Erythroblast (primary cell): ENCODE measurements at regions not wholly inside any gene's neighbourhood (a gene's known extent, or its start where the extent isn't known, plus 50 kb on each side); places are given as distances from the start of the nearest gene placed in this dataset.

Experiments used
- GATA1 ChIP-seq: IDR thresholded peaks from 2 replicates; pipeline ENCODE4 v1.6.1; 2011; ENCODE audit warnings: low read depth, mild to moderate bottlenecking, control low read depth, low read length, moderate library complexity
- POLR2A ChIP-seq: IDR thresholded peaks from 2 replicates; pipeline ENCODE4 v1.6.1; 2011; ENCODE audit warnings: mild to moderate bottlenecking, low read length

- TF ChIP-seq POLR2A = no peak
- no peak for TF ChIP-seq GATA1
These were observed 252.6 kb downstream of the CDK5RAP2 start for GRCh38 chr9:120327322-120327721.
